ENCODE measurements at regions not wholly inside any gene's neighbourhood (a gene's known extent, or its start where the extent isn't known, plus 50 kb on each side); places are given as distances from the start of the nearest gene placed in this dataset.

GRCh38 chr14:71499018-71499417 is 433.2 kb upstream of the RGS6 start:
- DNase-seq (ENCODE audit: low spot score): no peak
- no peak overlapping the region for H3K27ac ChIP-seq
- H3K4me3 ChIP-seq: no peak overlapping the region
- TF ChIP-seq CTCF (IDR thresholded peaks at IDR 0.05): no peak

- DNase-seq (ENCODE audit: low spot score): no peak
- H3K4me3 ChIP-seq: no peak overlapping the region
- no peak overlapping the region for H3K27ac ChIP-seq
- no peak for TF ChIP-seq CTCF (IDR thresholded peaks at IDR 0.05)
Observed at GRCh38 chr14:71507681-71508080, 424.5 kb upstream of the RGS6 start.

- no peak for DNase-seq (ENCODE audit: low spot score)
- H3K4me3 ChIP-seq: no peak overlapping the region
- H3K27ac ChIP-seq: no peak overlapping the region
- TF ChIP-seq CTCF (IDR thresholded peaks at IDR 0.05): no peak
Observed at GRCh38 chr14:71508901-71509300, 423.3 kb upstream of the RGS6 start.

- TF ChIP-seq CTCF (IDR thresholded peaks at IDR 0.05): no peak
- DNase-seq (ENCODE audit: low spot score): no peak
- Histone ChIP-seq H3K27ac (no peak overlapping the region), H3K4me3 (no peak overlapping the region)
Observed at GRCh38 chr14:71511152-71511551, 421.1 kb upstream of the RGS6 start.

- Histone ChIP-seq H3K27ac (no peak overlapping the region), H3K4me3 (no peak overlapping the region)
- no peak for DNase-seq (ENCODE audit: low spot score)
- no peak for TF ChIP-seq CTCF (IDR thresholded peaks at IDR 0.05)
Observed at GRCh38 chr14:71514941-71515919, 417.0 kb upstream of the RGS6 start.

- no peak overlapping the region for H3K4me3 ChIP-seq
- no peak for TF ChIP-seq CTCF (IDR thresholded peaks at IDR 0.05)
- DNase-seq (ENCODE audit: low spot score): no peak
- H3K27ac ChIP-seq: no peak overlapping the region
Observed at GRCh38 chr14:71521238-71522135, 410.7 kb upstream of the RGS6 start.
